GM12873 (cell line): ENCODE measurements at regions not wholly inside any gene's neighbourhood (a gene's known extent, or its start where the extent isn't known, plus 50 kb on each side); places are given as distances from the start of the nearest gene placed in this dataset.

ENCODE experiments used
- TF ChIP-seq, protein P1 (sequence below): IDR thresholded peaks from 2 replicates; pipeline ENCODE4 v1.5.1; 2012; ENCODE audit warnings: low read depth, mild to moderate bottlenecking, moderate library complexity, low read length, control low read depth; ENCODE audit not compliant: insufficient read depth; ENCODE audit errors: missing control alignments

DNA sequence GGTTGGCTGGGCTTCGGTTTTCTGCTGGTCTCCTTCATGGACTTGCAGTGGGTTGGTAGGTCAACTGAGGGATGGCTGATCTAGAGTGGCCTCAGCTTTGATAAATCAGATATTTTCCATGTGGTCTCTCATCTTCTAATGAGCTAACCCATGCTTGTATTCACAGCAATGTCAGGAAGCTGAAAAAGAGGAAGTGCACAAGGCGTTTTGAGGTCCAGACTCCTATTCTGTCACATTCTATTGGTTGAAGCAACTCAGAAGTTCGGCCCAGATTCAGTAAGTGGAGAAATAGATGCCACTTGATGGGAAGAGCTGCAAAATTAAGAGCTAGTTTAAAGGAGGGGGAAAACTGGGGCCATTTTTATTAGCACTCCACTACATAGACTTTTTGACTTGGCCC is 361.2 kb downstream of the DIPK2A start:
- TF ChIP-seq, protein P1, sequence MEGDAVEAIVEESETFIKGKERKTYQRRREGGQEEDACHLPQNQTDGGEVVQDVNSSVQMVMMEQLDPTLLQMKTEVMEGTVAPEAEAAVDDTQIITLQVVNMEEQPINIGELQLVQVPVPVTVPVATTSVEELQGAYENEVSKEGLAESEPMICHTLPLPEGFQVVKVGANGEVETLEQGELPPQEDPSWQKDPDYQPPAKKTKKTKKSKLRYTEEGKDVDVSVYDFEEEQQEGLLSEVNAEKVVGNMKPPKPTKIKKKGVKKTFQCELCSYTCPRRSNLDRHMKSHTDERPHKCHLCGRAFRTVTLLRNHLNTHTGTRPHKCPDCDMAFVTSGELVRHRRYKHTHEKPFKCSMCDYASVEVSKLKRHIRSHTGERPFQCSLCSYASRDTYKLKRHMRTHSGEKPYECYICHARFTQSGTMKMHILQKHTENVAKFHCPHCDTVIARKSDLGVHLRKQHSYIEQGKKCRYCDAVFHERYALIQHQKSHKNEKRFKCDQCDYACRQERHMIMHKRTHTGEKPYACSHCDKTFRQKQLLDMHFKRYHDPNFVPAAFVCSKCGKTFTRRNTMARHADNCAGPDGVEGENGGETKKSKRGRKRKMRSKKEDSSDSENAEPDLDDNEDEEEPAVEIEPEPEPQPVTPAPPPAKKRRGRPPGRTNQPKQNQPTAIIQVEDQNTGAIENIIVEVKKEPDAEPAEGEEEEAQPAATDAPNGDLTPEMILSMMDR, result no peak

DNA sequence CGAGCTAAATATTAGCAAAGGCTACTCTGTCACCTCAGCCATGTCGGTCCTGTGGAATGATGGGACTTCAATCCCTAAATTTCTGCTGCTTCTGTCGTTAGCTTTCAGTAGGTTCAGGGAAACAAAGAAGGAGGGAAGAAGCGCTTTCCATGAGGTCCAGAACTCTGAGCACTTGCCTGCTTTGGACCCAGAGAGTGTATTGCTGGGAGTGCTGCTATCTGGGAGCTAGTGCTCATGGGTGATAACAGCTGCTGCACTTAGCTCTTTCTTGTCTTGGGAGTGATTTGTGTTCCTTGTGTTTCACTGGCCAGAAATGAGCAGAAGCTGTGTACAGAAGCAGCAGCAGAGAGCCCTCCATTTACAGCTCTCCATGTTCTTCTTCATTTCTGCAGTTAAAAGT is 369.8 kb downstream of the DIPK2A start:
- TF ChIP-seq, protein P1, result no peak

DNA sequence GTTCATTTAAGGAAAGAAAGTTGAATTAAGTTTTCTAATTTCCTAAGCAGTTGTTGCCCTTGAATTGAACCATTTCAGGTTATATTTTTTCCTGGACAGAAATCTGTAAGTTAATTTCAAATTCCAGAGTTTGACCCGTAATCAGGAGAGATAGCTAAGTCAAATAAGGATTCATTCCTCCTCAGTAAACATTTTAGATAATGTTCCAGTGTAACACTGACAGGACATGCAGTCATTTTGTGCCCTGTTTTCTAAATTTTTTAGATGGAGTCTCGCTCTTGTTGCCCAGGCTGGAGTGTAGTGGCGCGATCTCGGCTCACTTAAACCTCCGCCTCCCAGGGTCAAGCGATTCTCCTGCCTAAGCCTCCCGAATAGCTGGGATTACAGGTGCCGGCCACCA is 371.7 kb downstream of the DIPK2A start:
- TF ChIP-seq, protein P1, result no peak

DNA sequence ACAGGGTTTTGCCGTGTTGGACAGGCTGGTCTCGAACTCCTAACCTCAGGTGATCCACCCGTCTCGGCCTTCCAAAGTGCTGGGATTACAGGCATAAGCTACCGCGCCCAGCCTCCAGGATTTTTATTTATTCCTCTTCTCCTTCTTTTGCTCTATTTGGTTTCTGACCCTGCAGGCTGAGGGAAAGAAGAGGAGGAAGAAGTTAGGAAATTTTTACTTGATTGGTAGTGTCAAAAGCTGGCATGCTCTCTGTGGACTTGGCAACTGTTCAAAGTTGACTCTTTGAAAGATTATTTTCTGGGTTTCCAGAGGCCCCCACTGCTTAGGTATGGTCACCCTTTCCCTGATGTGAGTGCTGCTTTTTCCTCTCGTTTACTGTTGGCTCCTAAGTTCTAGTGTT is 372.2 kb downstream of the DIPK2A start:
- TF ChIP-seq, protein P1, result no peak

DNA sequence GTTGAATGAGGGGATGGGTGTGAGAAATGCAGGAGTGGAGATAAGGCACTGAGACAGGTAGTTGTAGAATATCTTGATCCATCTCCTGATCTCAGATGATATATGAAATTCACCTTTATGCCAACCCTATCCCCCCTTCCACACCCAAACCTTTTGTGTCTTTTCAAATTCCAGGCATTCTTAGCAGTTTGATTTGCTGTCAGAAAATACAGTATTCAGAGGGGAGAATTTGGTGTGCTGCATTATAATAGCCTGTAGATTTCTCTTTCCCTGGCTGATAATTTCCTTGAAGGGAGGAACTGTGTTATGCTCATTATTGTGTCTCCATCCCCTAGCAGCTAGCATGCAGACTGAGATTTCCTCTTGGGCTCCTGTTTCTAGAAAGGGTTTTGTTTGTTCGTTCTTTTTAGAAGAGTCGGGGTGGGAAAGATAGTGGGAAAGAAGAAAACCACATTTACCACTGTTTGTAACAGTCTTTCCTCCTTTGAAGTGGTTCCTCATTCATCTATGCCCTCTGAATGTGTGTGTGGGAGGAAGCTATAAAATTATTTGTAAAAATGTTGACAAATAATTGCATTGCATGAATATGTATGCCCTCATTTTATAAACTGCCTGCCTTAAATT is 373.4 kb downstream of the DIPK2A start:
- TF ChIP-seq, protein P1, result no peak

DNA sequence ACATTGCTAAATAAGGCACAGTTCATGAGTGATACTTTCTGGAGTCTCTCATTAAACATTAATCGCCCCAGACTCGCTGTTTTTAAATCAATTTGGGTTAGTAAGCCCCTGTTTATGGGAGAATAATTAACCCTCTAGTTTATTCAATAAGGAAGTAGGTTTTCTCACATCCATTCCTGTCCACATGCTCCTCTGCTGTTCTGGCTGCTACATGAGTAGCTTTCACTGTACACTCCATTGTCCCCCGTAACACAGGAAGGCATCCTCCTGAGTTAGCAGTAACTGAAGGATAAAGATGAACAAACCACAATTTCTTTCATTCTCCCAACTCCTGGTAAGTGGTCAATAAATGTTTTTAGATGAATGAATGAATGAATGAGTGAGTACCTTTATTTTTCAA is 378.5 kb downstream of the DIPK2A start:
- TF ChIP-seq, protein P1, result no peak

DNA sequence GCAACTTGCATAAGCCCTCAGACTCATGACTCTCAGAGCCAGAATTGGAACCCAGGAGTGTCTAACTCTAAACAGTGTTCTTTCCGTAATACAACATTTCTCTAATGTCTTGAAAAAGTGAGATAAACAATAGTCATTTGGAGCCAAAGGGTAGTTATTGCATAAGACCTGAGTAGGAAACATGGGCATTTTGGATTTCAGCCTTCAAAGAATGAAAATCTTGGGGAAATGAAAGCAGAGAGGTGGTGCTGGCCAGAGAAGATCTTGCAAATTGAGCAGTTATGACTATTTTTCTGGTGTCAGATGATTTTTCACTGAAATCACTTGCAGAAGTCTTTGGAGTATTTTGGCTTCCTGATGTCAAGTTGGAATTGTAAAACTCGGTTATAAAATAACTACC is 379.4 kb downstream of the DIPK2A start:
- TF ChIP-seq, protein P1, result no peak
